Caco-2 (cell line): ENCODE measurements at regions not wholly inside any gene's neighbourhood (a gene's known extent, or its start where the extent isn't known, plus 50 kb on each side); places are given as distances from the start of the nearest gene placed in this dataset.

ENCODE experiments used
- BruUV-seq: library from RNA; stranded (reverse); fragments of 400-500 nt; replicated peaks from 2 replicates; lab custom pipeline; 2021; lab: Mats Ljungman, UMichigan
- CTCF ChIA-PET: fragments of 300-600 bp; sonication (Branson Sonifier 250); formaldehyde crosslinking; loops from one replicate; lab custom pipeline; 2022; ENCODE audit warnings: antibody characterized with exemption; lab: Charles Lee
- POLR2A ChIA-PET: fragments of 300-600 bp; sonication (Branson Sonifier 250); formaldehyde crosslinking; loops from one replicate; lab custom pipeline; 2022; ENCODE audit warnings: antibody characterized with exemption; lab: Charles Lee
- DNase-seq, 2 experiments: peaks; one replicate each; pipeline versions ENCODE4 v3.0.0 to v3.0.0-alpha.2; 2020 to 2022
- H3K27me3 ChIP-seq: replicated peaks from 2 replicates; pipeline ENCODE4 v1.6.0; 2011; ENCODE audit warnings: low read length; ENCODE audit not compliant: control insufficient read depth, insufficient read depth
- H3K36me3 ChIP-seq: 2 replicates; pipeline ENCODE4 v1.5.1; 2011; ENCODE audit warnings: low read length; ENCODE audit not compliant: control insufficient read depth, insufficient read depth
- H3K4me1 ChIP-seq: fragments of 250-450 bp; sonication (Bioruptor Pico); 2 replicates; pipeline ENCODE4 v1.5.1; 2020; ENCODE audit warnings: mild to moderate bottlenecking
- H3K4me3 ChIP-seq: 2 replicates; pipeline ENCODE4 v1.5.1; 2011; ENCODE audit warnings: low read depth, mild to moderate bottlenecking, control low read depth, low read length
- H3K9me3 ChIP-seq: fragments of 250-450 bp; sonication (Bioruptor Pico); 2 replicates; pipeline ENCODE4 v1.5.1; 2020; ENCODE audit warnings: mild to moderate bottlenecking, moderate library complexity
- H3K27ac Mint-ChIP-seq: one replicate; pipeline ENCODE4 v1.8.0; 2022; ENCODE audit warnings: mixed read lengths; ENCODE audit not compliant: unreplicated experiment
- H3K27me3 Mint-ChIP-seq: one replicate; pipeline ENCODE4 v1.8.0; 2022; ENCODE audit warnings: mixed read lengths; ENCODE audit not compliant: insufficient read depth, unreplicated experiment
- H3K36me3 Mint-ChIP-seq: one replicate; pipeline ENCODE4 v1.8.0; 2022; ENCODE audit warnings: mild to moderate bottlenecking, mixed read lengths; ENCODE audit not compliant: insufficient read depth, unreplicated experiment
- H3K4me1 Mint-ChIP-seq: one replicate; pipeline ENCODE4 v1.8.0; 2022; ENCODE audit warnings: low read depth, mixed read lengths; ENCODE audit not compliant: unreplicated experiment
- H3K4me3 Mint-ChIP-seq: one replicate; pipeline ENCODE4 v1.8.0; 2022; ENCODE audit warnings: mild to moderate bottlenecking, moderate library complexity, mixed read lengths; ENCODE audit not compliant: unreplicated experiment
- H3K9me3 Mint-ChIP-seq: one replicate; pipeline ENCODE4 v1.8.0; 2022; ENCODE audit warnings: mixed read lengths; ENCODE audit not compliant: unreplicated experiment
- intact Hi-C: fragments of 100-400 bp; cut with micrococcal nuclease; formaldehyde crosslinking; loops from one replicate; pipeline ENCODE4 v1.10.0; 2022; ENCODE audit not compliant: unreplicated experiment
- TF ChIP-seq, protein P1 (sequence below), 2 experiments: fragments of 200-600 bp in 1 of 2; IDR thresholded peaks; 1 replicate in 1 of 2; 2 replicates in 1 of 2; pipeline versions ENCODE4 v1.5.1 to v1.8.0; 2011 to 2022; ENCODE audit warnings: antibody characterized with exemption in 1 of 2, control low read depth in 1 of 2, inconsistent platforms in 1 of 2, low read depth in 1 of 2, low read length in 1 of 2, mild to moderate bottlenecking in 1 of 2, moderate library complexity in 1 of 2; ENCODE audit not compliant: insufficient read depth in 1 of 2, severe bottlenecking in 1 of 2, unreplicated experiment in 1 of 2

DNA sequence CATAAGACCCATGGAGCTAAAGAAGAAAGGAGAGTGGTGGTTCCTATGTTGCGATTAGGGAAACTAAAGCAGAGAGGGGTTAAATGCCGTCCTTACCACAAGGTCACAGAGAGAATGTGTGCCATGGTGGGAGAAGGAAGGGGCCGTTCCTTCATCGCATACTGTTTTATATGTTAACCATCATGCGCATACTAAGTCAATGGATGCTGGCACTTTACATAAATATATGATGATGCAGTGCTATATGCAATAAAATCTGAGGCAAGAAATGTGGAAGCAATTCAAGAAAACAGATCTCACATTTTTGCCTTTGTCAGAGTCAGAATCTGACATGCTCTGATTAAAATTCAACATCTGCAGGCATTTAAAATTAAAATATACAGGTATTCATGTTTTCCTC lies 168.1 kb downstream of the BMP4 start:
- H3K4me3 ChIP-seq = no peak overlapping the region
- H3K36me3 ChIP-seq = no peaks in the 10 kb centered on the region; the same call in 1 of the 2 replicates
- peaks cover 18% of the 10 kb centered on the region for H3K36me3 Mint-ChIP-seq
- peaks cover 6% of the 10 kb centered on the region; the same call in 1 of the 2 replicates for H3K9me3 ChIP-seq
- POLR2A ChIA-PET = no interaction called here
- no peaks in the 10 kb centered on the region for H3K4me1 ChIP-seq
- CTCF ChIA-PET = no interaction called here
- H3K4me3 Mint-ChIP-seq = no peak overlapping the region
- no peaks in the 10 kb centered on the region for H3K27me3 Mint-ChIP-seq
- intact Hi-C loops = no loop called here
- H3K4me1 Mint-ChIP-seq = no peaks in the 10 kb centered on the region
- H3K27me3 ChIP-seq = no peaks in the 10 kb centered on the region
- DNase-seq = no peak
- H3K9me3 Mint-ChIP-seq = peaks cover 28% of the 10 kb centered on the region
- no peak overlapping the region for H3K27ac Mint-ChIP-seq
- BruUV-seq = no TSS peak
- TF ChIP-seq, protein P1, sequence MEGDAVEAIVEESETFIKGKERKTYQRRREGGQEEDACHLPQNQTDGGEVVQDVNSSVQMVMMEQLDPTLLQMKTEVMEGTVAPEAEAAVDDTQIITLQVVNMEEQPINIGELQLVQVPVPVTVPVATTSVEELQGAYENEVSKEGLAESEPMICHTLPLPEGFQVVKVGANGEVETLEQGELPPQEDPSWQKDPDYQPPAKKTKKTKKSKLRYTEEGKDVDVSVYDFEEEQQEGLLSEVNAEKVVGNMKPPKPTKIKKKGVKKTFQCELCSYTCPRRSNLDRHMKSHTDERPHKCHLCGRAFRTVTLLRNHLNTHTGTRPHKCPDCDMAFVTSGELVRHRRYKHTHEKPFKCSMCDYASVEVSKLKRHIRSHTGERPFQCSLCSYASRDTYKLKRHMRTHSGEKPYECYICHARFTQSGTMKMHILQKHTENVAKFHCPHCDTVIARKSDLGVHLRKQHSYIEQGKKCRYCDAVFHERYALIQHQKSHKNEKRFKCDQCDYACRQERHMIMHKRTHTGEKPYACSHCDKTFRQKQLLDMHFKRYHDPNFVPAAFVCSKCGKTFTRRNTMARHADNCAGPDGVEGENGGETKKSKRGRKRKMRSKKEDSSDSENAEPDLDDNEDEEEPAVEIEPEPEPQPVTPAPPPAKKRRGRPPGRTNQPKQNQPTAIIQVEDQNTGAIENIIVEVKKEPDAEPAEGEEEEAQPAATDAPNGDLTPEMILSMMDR (IDR thresholded peaks at IDR 0.05; ENCODE audit: insufficient read depth in 1 of 2, low read depth in 1 of 2, low read length in 1 of 2, severe bottlenecking in 1 of 2, unreplicated experiment in 1 of 2) = no peak

DNA sequence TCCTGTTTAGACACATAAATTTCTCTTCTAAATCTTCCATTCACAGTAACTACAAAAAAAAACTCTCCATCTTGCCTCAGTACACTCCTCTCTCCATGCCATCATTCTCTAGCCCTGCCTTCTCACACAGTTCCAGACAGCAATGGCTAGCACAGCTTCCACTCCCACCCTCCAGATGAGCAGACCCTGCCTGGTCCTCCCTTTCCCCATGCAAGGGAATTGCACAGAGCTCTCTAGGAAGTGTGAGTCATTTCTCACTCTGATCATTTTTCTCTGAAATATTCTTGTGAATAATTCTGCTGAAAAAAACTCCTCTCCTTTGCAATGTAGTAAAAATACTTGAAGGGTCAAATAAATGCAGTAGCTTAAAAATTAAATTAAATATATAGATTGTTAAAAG lies 170.6 kb downstream of the BMP4 start:
- H3K4me3 Mint-ChIP-seq = no peak overlapping the region
- Histone ChIP-seq H3K27me3 (no peaks in the 10 kb centered on the region), H3K4me1 (no peaks in the 10 kb centered on the region), H3K4me3 (no peak overlapping the region), H3K36me3 (no peaks in the 10 kb centered on the region; the same call in 1 of the 2 replicates), H3K9me3 (peaks cover 6% of the 10 kb centered on the region; the same call in 1 of the 2 replicates)
- BruUV-seq = no TSS peak
- H3K36me3 Mint-ChIP-seq = peaks cover 16% of the 10 kb centered on the region
- intact Hi-C loops = no loop called here
- ChIA-PET POLR2A (interaction anchor here (0.7 kb wide), 1 partner anchor 531 kb away, joined by 3 read pairs; no protein-coding TSS in a partner anchor), CTCF (no interaction called here)
- TF ChIP-seq, protein P1 (IDR thresholded peaks at IDR 0.05; ENCODE audit: insufficient read depth in 1 of 2, low read depth in 1 of 2, low read length in 1 of 2, severe bottlenecking in 1 of 2, unreplicated experiment in 1 of 2) = no peak
- H3K27ac Mint-ChIP-seq = no peak overlapping the region
- peaks cover 38% of the 10 kb centered on the region for H3K9me3 Mint-ChIP-seq
- DNase-seq = no peak
- no peaks in the 10 kb centered on the region for H3K27me3 Mint-ChIP-seq
- no peaks in the 10 kb centered on the region for H3K4me1 Mint-ChIP-seq

DNA sequence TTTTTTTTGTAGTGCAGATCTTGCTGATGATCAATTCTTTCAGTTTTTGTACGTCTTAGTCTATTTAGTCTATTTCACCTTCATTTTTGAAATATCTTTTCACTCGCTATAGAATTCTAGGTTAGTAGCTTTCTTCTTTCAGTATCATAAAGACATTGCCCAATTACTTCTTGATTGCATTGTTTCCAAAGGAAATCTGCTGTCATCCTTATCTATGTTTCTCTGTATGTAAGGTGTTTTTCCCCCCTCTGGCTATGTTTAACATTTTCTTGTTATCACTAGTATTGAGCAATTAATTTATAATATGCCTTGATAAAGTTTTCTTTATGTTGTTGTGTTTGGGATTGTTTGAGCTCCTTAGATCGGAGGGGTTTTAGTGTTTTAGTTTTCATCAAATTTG lies 171.9 kb downstream of the BMP4 start:
- POLR2A ChIA-PET = no interaction called here
- H3K9me3 ChIP-seq = peaks cover 6% of the 10 kb centered on the region; the same call in 1 of the 2 replicates
- H3K27me3 ChIP-seq = no peaks in the 10 kb centered on the region
- Mint-ChIP-seq H3K9me3 (peaks cover 38% of the 10 kb centered on the region), H3K27me3 (no peaks in the 10 kb centered on the region), H3K4me3 (no peak overlapping the region), H3K4me1 (peaks cover 5% of the 10 kb centered on the region), H3K36me3 (peaks cover 16% of the 10 kb centered on the region), H3K27ac (no peak overlapping the region)
- DNase-seq = no peak
- intact Hi-C loops = no loop called here
- BruUV-seq = no TSS peak
- TF ChIP-seq, protein P1 (IDR thresholded peaks at IDR 0.05; ENCODE audit: insufficient read depth in 1 of 2, low read depth in 1 of 2, low read length in 1 of 2, severe bottlenecking in 1 of 2, unreplicated experiment in 1 of 2) = no peak
- peaks cover 2% of the 10 kb centered on the region; the same call in 1 of the 2 replicates for H3K4me1 ChIP-seq
- no peaks in the 10 kb centered on the region; the same call in 1 of the 2 replicates for H3K36me3 ChIP-seq
- CTCF ChIA-PET = no interaction called here
- no peak overlapping the region for H3K4me3 ChIP-seq
